HT-29 (cell line): ENCODE measurements at regions not wholly inside any gene's neighbourhood (a gene's known extent, or its start where the extent isn't known, plus 50 kb on each side); places are given as distances from the start of the nearest gene placed in this dataset.

ENCODE experiments used
- DNase-seq: peaks from one replicate; pipeline ENCODE4 v3.0.0-alpha.2; 2015; ENCODE audit warnings: low spot score

DNA sequence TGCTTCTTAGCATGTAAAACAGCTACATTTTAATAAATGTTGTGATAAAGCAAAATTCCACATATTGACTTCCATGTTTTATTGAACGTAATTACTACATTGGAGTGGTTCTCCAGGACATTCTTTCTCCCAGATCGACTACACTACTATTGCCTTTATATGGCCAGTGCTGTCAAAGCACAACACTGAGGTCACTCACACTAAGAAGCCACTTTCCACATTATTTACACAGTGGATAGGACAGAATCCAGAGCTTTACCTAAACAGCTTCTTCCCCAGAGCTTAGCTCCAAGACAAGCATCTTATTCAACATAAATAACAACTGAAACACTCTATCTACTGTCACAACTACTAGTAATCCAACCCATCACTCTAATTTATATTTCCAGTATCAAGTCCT, 73.9 kb upstream of the WDR75 start:
- no peak for DNase-seq

DNA sequence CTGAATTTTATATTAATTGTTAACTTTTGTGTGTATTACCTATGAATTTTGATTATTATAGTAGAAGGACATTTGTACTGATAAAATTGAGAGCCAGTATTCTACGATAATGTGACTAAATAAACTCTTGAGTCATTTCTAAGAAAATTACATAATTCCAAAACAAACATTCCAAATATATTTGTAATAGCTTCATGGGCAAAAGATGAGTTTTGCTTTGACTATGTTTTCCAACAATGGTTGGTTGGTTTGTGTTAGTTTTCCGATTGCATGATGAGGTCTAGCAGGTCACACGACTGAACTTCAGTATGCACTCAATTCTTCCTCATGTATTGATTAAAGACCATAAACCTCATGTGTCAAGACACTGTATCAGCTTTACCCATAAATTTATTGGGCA, 71.7 kb upstream of the WDR75 start:
- DNase-seq, result no peak

GRCh38 chr2:189370719-189371118, 70.6 kb upstream of the WDR75 start:
- no peak for DNase-seq

DNA sequence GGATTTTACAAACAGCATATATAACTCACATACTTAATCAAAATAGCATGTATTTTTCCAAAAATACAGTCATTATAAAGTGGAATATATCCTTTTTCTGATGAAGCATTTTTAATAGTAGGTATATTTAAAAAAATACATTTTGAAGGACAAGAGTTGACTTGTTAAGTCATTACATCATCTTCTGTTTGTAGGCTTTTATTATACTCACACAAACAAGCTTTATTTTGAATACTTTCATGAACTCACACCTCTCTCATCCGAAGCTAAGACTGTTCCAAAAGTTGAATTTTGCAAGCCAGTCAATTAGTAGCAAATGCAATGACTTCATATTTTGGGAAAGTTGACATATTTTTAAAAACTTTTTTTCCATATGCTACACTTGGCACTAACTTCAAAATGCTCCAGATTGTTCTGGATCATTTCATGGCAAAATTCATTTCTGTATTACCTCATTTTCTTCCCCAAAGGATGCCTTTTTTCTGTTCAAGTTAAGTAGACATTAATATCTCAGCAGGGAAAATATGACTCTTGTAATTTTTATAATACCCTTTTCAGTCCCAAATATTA, 68.5 kb upstream of the WDR75 start:
- no peak for DNase-seq

- no peak for DNase-seq
Observed at GRCh38 chr2:189374481-189374880, 66.8 kb upstream of the WDR75 start.

- DNase-seq, result no peak
Observed at GRCh38 chr2:189375842-189376241, 65.4 kb upstream of the WDR75 start.

DNA sequence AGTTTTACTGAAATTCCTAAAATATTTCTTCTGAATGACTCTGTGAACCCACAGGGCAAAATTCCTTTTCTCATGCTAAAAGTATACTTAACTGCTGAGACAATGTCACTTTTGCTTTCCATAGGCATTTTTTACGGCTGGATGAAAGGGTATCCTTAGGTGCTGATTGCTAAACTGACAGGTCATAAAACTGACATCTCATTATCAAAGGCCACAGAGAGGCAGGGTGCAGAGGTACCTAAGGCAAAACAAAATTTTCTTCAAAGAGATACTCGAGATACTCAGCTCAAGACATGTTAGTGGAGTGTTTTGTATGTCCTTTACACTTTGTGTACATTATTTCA, 62.0 kb upstream of the WDR75 start:
- DNase-seq, result no peak

DNA sequence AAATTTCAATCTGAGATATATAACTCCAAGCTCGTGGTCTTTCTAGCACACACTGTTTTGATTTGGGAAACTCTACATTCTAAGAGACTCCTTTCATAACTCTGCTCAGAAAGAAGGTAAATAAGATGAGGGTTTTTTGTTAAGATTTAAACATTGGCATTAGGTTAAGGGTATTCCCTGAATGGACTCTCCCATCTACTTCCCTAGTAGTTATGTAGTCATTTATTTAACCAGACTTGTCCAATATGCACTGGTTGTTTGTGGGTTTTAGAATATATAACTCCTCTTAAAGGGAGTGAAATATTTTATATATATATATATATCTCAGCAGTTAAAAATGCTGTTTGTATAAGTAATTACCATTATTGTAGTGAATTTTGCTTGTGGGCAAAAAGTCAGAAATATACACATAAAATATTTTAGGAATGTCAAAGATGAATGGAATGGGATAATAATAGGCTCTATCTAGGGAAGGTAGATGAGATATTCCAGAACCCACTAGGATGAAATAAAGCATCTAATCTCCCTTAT, 61.5 kb upstream of the WDR75 start:
- no peak for DNase-seq

- DNase-seq, result no peak
Observed at GRCh38 chr2:189382668-189383067, 58.6 kb upstream of the WDR75 start.

DNA sequence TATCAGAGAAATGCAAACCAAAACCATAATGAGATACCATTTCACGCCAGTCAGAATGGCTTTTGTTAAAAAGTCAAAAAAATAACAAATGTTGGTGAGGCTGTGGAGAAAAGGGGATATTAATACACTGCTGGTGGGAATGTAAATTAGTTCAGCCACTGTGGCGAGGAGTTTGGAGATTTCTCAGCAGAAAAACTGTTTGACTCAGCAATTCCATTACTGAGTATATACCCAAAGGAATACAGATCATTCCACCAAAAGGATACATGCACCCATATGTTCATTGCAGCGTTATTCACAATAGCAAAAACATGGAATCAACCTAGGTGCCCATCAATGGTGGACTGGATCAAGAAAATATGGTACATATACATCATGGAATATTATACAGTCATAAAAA, 54.5 kb upstream of the WDR75 start:
- no peak for DNase-seq

DNA sequence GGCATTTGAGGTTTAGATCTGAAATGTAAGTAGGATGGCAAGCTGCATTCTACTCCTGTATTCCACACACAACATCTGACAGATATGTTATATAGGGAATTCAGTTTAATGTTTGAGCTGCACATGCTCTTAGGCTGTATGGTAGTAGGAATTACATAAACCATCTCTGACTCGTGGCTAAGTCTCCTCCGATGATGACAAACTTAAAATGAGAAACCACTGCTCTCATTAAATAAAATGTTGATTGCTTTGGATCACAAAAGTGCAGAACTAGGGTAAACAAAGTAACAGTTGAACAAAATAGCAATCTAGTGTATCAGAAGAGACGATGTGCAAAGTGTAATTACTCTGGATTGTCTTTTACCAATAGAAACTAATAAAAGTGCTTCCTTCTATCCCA, 50.1 kb upstream of the WDR75 start:
- DNase-seq, result no peak
